Ishikawa (cell line): ENCODE measurements at regions not wholly inside any gene's neighbourhood (a gene's known extent, or its start where the extent isn't known, plus 50 kb on each side); places are given as distances from the start of the nearest gene placed in this dataset.

Experiments
- CEBPB ChIP-seq: IDR thresholded peaks from 2 replicates; pipeline ENCODE4 v1.6.1; 2012
- CREB1 ChIP-seq: IDR thresholded peaks from 2 replicates; pipeline ENCODE4 v1.6.1; 2012; ENCODE audit warnings: low read depth
- EGR1 ChIP-seq: IDR thresholded peaks from 2 replicates; pipeline ENCODE4 v1.6.1; 2012
- EP300 ChIP-seq: IDR thresholded peaks from 2 replicates; pipeline ENCODE4 v1.6.1; 2012; ENCODE audit warnings: borderline replicate concordance
- MAX ChIP-seq: IDR thresholded peaks from 2 replicates; pipeline ENCODE4 v1.6.1; 2012
- NFIC ChIP-seq: IDR thresholded peaks from 2 replicates; pipeline ENCODE4 v1.6.1; 2012
- RAD21 ChIP-seq: IDR thresholded peaks from 2 replicates; pipeline ENCODE4 v1.6.1; 2012; ENCODE audit warnings: low read depth
- REST ChIP-seq: IDR thresholded peaks from 2 replicates; pipeline ENCODE4 v1.6.1; 2012; ENCODE audit warnings: low read depth, mild to moderate bottlenecking
- TAF1 ChIP-seq: IDR thresholded peaks from 2 replicates; pipeline ENCODE4 v1.6.1; 2012; ENCODE audit warnings: low read depth, mild to moderate bottlenecking
- TEAD4 ChIP-seq: IDR thresholded peaks from 2 replicates; pipeline ENCODE4 v1.6.1; 2012
- USF1 ChIP-seq: IDR thresholded peaks from 2 replicates; pipeline ENCODE4 v1.6.1; 2012
- YY1 ChIP-seq: IDR thresholded peaks from 2 replicates; pipeline ENCODE4 v1.6.1; 2012; ENCODE audit warnings: low read depth
- ZBTB7A ChIP-seq: IDR thresholded peaks from 2 replicates; pipeline ENCODE4 v1.6.1; 2012; ENCODE audit warnings: low read depth

GRCh38 chr7:123351516-123352505 is 152.0 kb upstream of the SLC13A1 start:
- no peak for TF ChIP-seq MAX
- TF ChIP-seq TAF1, result no peak
- TF ChIP-seq ZBTB7A, result no peak
- TF ChIP-seq NFIC, result peak; percentile 35; the same call in 1 of the 2 replicates
- TF ChIP-seq USF1, result no peak
- TF ChIP-seq TEAD4, result no peak
- TF ChIP-seq EGR1, result no peak
- no peak for TF ChIP-seq YY1
- TF ChIP-seq EP300, result no peak
- TF ChIP-seq REST, result no peak
- no peak for TF ChIP-seq CEBPB
- no peak for TF ChIP-seq RAD21
- no peak for TF ChIP-seq CREB1
